SU-DHL-6 (cell line): ENCODE measurements at regions not wholly inside any gene's neighbourhood (a gene's known extent, or its start where the extent isn't known, plus 50 kb on each side); places are given as distances from the start of the nearest gene placed in this dataset.

Source experiments
- H2AFZ ChIP-seq: fragments of 200-600 bp; sonication (generic); 2 replicates; pipeline ENCODE4 v1.6.1; 2014; ENCODE audit warnings: low read depth, mild to moderate bottlenecking, moderate library complexity, mixed read lengths, antibody characterized with exemption, low read length; ENCODE audit not compliant: severe bottlenecking
- H3F3A ChIP-seq: fragments of 200-600 bp; shearing (Covaris generic); 2 replicates; pipeline ENCODE4 v1.6.0; 2016; ENCODE audit warnings: antibody characterized with exemption, mild to moderate bottlenecking; ENCODE audit not compliant: insufficient read depth
- H3K27ac ChIP-seq: fragments of 200-600 bp; sonication (generic); 2 replicates; pipeline ENCODE4 v1.5.1; 2016; ENCODE audit warnings: low read depth, mild to moderate bottlenecking, low read length, moderate library complexity, mixed read lengths
- H3K27me3 ChIP-seq: fragments of 200-600 bp; sonication (generic), shearing (Covaris generic); 2 replicates; pipeline ENCODE4 v1.6.0; 2014; ENCODE audit warnings: mild to moderate bottlenecking, low read length
- H3K36me3 ChIP-seq: fragments of 200-600 bp; sonication (generic); 2 replicates; pipeline ENCODE4 v1.6.1; 2014; ENCODE audit warnings: mild to moderate bottlenecking, low read length, mixed read lengths
- H3K4me2 ChIP-seq: fragments of 300-600, 200-600 bp; shearing (Covaris generic), sonication (generic); 2 replicates; pipeline ENCODE4 v1.6.0; 2014; ENCODE audit warnings: low read length, low read depth, mild to moderate bottlenecking; ENCODE audit not compliant: poor library complexity, severe bottlenecking
- H3K4me3 ChIP-seq: fragments of 200-600 bp; sonication (generic); 2 replicates; pipeline ENCODE4 v1.5.1; 2014; ENCODE audit warnings: antibody characterized with exemption, low read length, mild to moderate bottlenecking, mixed read lengths; ENCODE audit not compliant: insufficient read depth, poor library complexity, severe bottlenecking
- H3K79me2 ChIP-seq: fragments of 200-600 bp; sonication (generic); 2 replicates; pipeline ENCODE4 v1.6.1; 2014; ENCODE audit warnings: mild to moderate bottlenecking, low read length, moderate library complexity; ENCODE audit not compliant: insufficient read depth
- H3K9ac ChIP-seq: fragments of 200-600 bp; sonication (generic); 2 replicates; pipeline ENCODE4 v1.7.0; 2014; ENCODE audit warnings: mild to moderate bottlenecking, low read length
- H3K9me2 ChIP-seq: fragments of 200-600 bp; sonication (generic); replicated peaks from 2 replicates; pipeline ENCODE4 v1.6.1; 2014; ENCODE audit warnings: low read length; ENCODE audit not compliant: insufficient read depth
- H3K9me3 ChIP-seq: fragments of 200-600 bp; sonication (generic); 2 replicates; pipeline ENCODE4 v1.6.1; 2014; ENCODE audit warnings: low read length, mixed read lengths; ENCODE audit not compliant: insufficient read depth
- H4K20me1 ChIP-seq: fragments of 200-600 bp; sonication (generic); 2 replicates; pipeline ENCODE4 v1.6.1; 2014; ENCODE audit warnings: low read depth, mild to moderate bottlenecking, antibody characterized with exemption, low read length, moderate library complexity, mixed read lengths
- EZH2phosphoT487 ChIP-seq: fragments of 200-600 bp; sonication (generic), shearing (Covaris generic); conservative IDR thresholded peaks from 2 replicates; pipeline ENCODE4 v1.6.1; 2018; ENCODE audit warnings: mild to moderate bottlenecking, antibody characterized with exemption, low read length, moderate library complexity, mixed read lengths
- TF ChIP-seq, protein P1 (sequence below): fragments of 200-600 bp; sonication (generic); IDR thresholded peaks from one replicate; pipeline ENCODE4 v1.5.1; 2017; ENCODE audit warnings: antibody characterized with exemption, mild to moderate bottlenecking, low read length, moderate library complexity; ENCODE audit not compliant: insufficient read depth, poor library complexity, severe bottlenecking

DNA sequence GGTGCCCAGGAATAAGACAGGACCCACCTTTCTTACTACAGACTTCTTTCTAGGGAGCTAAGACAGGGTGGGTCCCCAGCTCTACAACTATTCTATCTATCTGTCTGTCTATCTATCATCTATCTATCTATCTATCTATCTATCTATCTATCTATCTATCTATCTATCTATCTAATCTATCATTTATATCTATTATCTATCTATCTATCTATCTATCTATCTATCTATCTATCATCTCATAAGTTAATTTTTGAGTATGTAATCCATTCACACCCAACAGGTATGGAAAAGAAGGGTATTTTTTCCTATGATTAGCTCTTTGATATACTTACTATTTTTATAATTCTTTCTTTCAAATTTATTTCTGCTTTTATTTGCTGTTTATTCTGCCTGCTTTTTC lies 55.9 kb downstream of the BAMBI start:
- TF ChIP-seq, protein P1, sequence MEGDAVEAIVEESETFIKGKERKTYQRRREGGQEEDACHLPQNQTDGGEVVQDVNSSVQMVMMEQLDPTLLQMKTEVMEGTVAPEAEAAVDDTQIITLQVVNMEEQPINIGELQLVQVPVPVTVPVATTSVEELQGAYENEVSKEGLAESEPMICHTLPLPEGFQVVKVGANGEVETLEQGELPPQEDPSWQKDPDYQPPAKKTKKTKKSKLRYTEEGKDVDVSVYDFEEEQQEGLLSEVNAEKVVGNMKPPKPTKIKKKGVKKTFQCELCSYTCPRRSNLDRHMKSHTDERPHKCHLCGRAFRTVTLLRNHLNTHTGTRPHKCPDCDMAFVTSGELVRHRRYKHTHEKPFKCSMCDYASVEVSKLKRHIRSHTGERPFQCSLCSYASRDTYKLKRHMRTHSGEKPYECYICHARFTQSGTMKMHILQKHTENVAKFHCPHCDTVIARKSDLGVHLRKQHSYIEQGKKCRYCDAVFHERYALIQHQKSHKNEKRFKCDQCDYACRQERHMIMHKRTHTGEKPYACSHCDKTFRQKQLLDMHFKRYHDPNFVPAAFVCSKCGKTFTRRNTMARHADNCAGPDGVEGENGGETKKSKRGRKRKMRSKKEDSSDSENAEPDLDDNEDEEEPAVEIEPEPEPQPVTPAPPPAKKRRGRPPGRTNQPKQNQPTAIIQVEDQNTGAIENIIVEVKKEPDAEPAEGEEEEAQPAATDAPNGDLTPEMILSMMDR, result no peak
- no peak for TF ChIP-seq EZH2phosphoT487
- no peak overlapping the region for H3K27ac ChIP-seq
- H3K27me3 ChIP-seq, result no peaks in the 10 kb centered on the region
- H3K36me3 ChIP-seq, result no peaks in the 10 kb centered on the region
- no peak overlapping the region for H3K4me2 ChIP-seq
- no peaks in the 10 kb centered on the region for H3F3A ChIP-seq
- no peak overlapping the region for H3K9ac ChIP-seq
- H2AFZ ChIP-seq, result no peak overlapping the region
- no peaks in the 10 kb centered on the region for H3K9me3 ChIP-seq
- H3K79me2 ChIP-seq, result no peaks in the 10 kb centered on the region
- no peaks in the 10 kb centered on the region for H3K9me2 ChIP-seq
- no peaks in the 10 kb centered on the region for H4K20me1 ChIP-seq
- H3K4me3 ChIP-seq, result no peak overlapping the region

DNA sequence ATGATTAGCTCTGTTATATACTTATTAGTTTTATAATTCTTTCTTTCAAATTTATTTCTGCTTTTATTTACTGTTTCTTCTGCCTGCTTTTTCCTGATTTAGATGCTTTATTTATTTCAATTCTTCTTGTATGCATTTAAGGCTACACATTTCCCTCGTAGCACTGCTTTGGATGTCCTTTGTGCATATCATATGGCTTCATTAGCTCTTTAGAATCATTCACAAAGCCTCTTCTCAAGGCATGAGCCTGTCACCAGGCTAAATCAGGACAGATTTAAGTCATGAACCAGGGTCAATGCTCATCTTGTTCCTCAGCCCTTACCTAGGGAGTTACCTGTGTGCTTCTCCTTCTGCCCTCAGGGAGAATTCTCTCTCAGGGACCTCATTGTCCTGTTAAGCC lies 56.3 kb downstream of the BAMBI start:
- no peak overlapping the region for H3K4me2 ChIP-seq
- H4K20me1 ChIP-seq, result no peaks in the 10 kb centered on the region
- no peaks in the 10 kb centered on the region for H3K79me2 ChIP-seq
- no peaks in the 10 kb centered on the region for H3F3A ChIP-seq
- H3K4me3 ChIP-seq, result no peak overlapping the region
- no peak overlapping the region for H3K27ac ChIP-seq
- H2AFZ ChIP-seq, result no peak overlapping the region
- no peaks in the 10 kb centered on the region for H3K9me2 ChIP-seq
- H3K27me3 ChIP-seq, result no peaks in the 10 kb centered on the region
- no peak overlapping the region for H3K9ac ChIP-seq
- TF ChIP-seq EZH2phosphoT487, result no peak
- TF ChIP-seq, protein P1, result no peak
- H3K9me3 ChIP-seq, result no peaks in the 10 kb centered on the region
- H3K36me3 ChIP-seq, result no peaks in the 10 kb centered on the region

DNA sequence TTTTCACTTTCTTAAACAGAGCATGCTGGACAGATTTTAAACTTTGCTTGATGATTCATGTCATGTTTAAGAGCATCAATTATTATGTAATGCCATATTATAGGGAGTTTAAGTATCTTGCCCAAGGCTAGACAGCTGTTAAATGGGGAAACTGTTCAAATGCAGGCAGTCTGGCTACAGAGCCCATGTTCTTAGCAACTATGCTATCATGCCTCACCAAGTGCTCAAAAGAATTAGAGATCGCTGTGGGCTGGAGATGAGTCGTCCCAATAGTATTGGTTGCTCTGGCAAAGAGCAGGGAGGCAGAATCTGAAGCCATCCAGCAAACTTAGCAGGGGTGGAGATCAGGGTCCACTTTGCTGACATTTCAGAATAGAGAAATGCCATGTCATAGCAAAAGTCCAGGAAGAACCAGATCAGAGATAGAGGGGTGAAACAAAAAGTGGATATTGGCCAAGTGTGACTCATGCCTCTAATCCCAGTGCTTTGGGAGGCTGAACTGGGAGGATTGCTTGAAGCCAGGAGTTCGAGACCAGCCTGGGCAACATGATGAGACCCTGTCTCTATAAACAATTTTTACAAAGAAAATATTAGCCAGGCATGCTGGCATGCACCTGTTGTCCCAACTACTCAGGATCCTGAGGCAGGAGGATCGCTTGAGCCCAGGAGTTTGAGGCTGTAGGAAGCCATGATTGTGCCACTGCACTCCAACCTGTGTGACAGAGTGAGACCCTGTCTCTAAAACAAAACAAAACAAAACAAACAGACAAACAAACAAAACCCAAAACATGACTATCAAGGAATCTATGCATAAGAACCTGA lies 57.8 kb downstream of the BAMBI start:
- Histone ChIP-seq H3K9me3 (no peaks in the 10 kb centered on the region), H3K36me3 (no peaks in the 10 kb centered on the region), H2AFZ (no peak overlapping the region), H3K4me3 (no peak overlapping the region), H4K20me1 (no peaks in the 10 kb centered on the region), H3F3A (no peaks in the 10 kb centered on the region), H3K79me2 (no peaks in the 10 kb centered on the region), H3K9ac (no peak overlapping the region), H3K27ac (no peak overlapping the region), H3K4me2 (no peak overlapping the region), H3K9me2 (no peaks in the 10 kb centered on the region), H3K27me3 (no peaks in the 10 kb centered on the region)
- TF ChIP-seq, protein P1, result no peak
- TF ChIP-seq EZH2phosphoT487, result no peak
